HUDEP-2 (cell line): ENCODE measurements at regions not wholly inside any gene's neighbourhood (a gene's known extent, or its start where the extent isn't known, plus 50 kb on each side); places are given as distances from the start of the nearest gene placed in this dataset.
"Not testable (repeated sequence)": the region's sequence is repeated elsewhere in the genome, so short reads cannot be mapped to it uniquely, and the experiment has no call there.

Experiments used
- DNase-seq, 76 experiments: peaks; one replicate each; lab custom pipeline; 2025; ENCODE audit not compliant: unreplicated experiment in 76 of 76; lab: John Stamatoyannopoulos, UW

DNA sequence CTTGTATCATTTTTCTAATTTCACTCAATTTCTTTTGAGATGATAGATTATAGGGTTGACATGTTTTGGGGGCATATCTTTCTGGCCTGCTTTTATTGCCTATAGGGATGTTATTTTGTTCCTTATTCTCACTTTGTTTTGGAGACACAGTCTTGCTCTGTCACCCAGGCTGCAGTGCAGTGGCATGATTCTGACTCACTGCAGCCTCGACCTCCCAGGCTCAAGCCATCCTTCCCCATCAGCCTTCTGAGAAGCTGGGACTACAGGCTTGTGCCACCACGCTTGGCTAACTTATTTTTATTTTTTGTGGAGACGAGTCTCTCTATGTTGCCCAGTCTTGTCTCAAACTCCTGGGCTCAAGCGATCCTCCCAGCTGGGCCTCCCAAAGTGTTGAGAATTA is 72.8 kb upstream of the FAN1 start:
- DNase-seq = no peak

- DNase-seq = not testable (repeated sequence)
Measured at GRCh38 chr15:30833379-30833778, 70.3 kb upstream of the FAN1 start.

- not testable (repeated sequence) for DNase-seq
Measured at GRCh38 chr15:30841639-30842038, 62.1 kb upstream of the FAN1 start.

GRCh38 chr15:30842798-30843472 is 60.8 kb upstream of the FAN1 start:
- DNase-seq = not testable (repeated sequence)

GRCh38 chr15:30845536-30845935 is 58.2 kb upstream of the FAN1 start:
- not testable (repeated sequence) for DNase-seq
